H9 (cell line): ENCODE measurements at regions not wholly inside any gene's neighbourhood (a gene's known extent, or its start where the extent isn't known, plus 50 kb on each side); places are given as distances from the start of the nearest gene placed in this dataset.

Experiments
- DNase-seq: peaks from one replicate; pipeline ENCODE4 v3.0.0-alpha.2; 2017
- H2AFZ ChIP-seq: one replicate; pipeline ENCODE4 v1.6.1; 2013; ENCODE audit warnings: mild to moderate bottlenecking, low read length, control low read depth, moderate library complexity
- H2AK5ac ChIP-seq: 2 replicates; pipeline ENCODE4 v1.6.1; 2013; ENCODE audit warnings: low read length, control low read depth, mixed read lengths; ENCODE audit not compliant: insufficient read length
- H2BK120ac ChIP-seq: one replicate; pipeline ENCODE4 v1.6.1; 2013; ENCODE audit warnings: low read depth, mild to moderate bottlenecking, low read length, control low read depth, inconsistent platforms; ENCODE audit not compliant: poor library complexity, severe bottlenecking
- H2BK12ac ChIP-seq: 2 replicates; pipeline ENCODE4 v1.6.1; 2013; ENCODE audit warnings: low read length, control low read depth, mixed read lengths, low read depth; ENCODE audit not compliant: insufficient read length
- H2BK15ac ChIP-seq: 2 replicates; pipeline ENCODE4 v1.6.1; 2013; ENCODE audit warnings: low read depth, low read length, control low read depth
- H2BK20ac ChIP-seq: one replicate; pipeline ENCODE4 v1.6.1; 2013; ENCODE audit warnings: low read depth, mild to moderate bottlenecking, low read length, control low read depth, inconsistent platforms; ENCODE audit not compliant: poor library complexity, severe bottlenecking
- H2BK5ac ChIP-seq: 2 replicates; pipeline ENCODE4 v1.6.1; 2013; ENCODE audit warnings: low read length, control low read depth, mixed read lengths; ENCODE audit not compliant: insufficient read length
- H3K14ac ChIP-seq: 2 replicates; pipeline ENCODE4 v1.6.1; 2013; ENCODE audit warnings: low read length, control low read depth; ENCODE audit not compliant: insufficient read depth
- H3K18ac ChIP-seq: 2 replicates; pipeline ENCODE4 v1.6.1; 2013; ENCODE audit warnings: low read depth, mild to moderate bottlenecking, mixed read lengths, low read length, control low read depth; ENCODE audit not compliant: insufficient read length
- H3K23ac ChIP-seq: 2 replicates; pipeline ENCODE4 v1.6.1; 2013; ENCODE audit warnings: low read length, control low read depth, mixed read lengths, low read depth; ENCODE audit not compliant: insufficient read length
- H3K23me2 ChIP-seq: 2 replicates; pipeline ENCODE4 v1.6.1; 2013; ENCODE audit warnings: low read depth, mild to moderate bottlenecking, mixed read lengths, low read length, control low read depth; ENCODE audit not compliant: insufficient read length, poor library complexity, severe bottlenecking
- H3K27ac ChIP-seq: 2 replicates; pipeline ENCODE4 v1.5.1; 2013; ENCODE audit warnings: low read length, control low read depth, mixed read lengths, low read depth; ENCODE audit not compliant: insufficient read length
- H3K27me3 ChIP-seq: 2 replicates; pipeline ENCODE4 v1.6.1; 2013; ENCODE audit warnings: low read length, control low read depth, inconsistent platforms; ENCODE audit not compliant: insufficient read depth
- H3K4ac ChIP-seq: 2 replicates; pipeline ENCODE4 v1.6.1; 2013; ENCODE audit warnings: low read depth, mild to moderate bottlenecking, control low read depth, inconsistent platforms, low read length, moderate library complexity
- H3K4me1 ChIP-seq: 2 replicates; pipeline ENCODE4 v1.6.1; 2013; ENCODE audit warnings: low read length, control low read depth, inconsistent platforms; ENCODE audit not compliant: insufficient read depth
- H3K4me2 ChIP-seq: 2 replicates; pipeline ENCODE4 v1.6.1; 2013; ENCODE audit warnings: low read length, control low read depth, mixed read lengths; ENCODE audit not compliant: insufficient read length, insufficient read depth
- H3K56ac ChIP-seq: 2 replicates; pipeline ENCODE4 v1.6.1; 2013; ENCODE audit warnings: low read depth, mild to moderate bottlenecking, mixed read lengths, low read length, control low read depth; ENCODE audit not compliant: insufficient read length
- H3K79me1 ChIP-seq: 2 replicates; pipeline ENCODE4 v1.6.1; 2013; ENCODE audit warnings: low read depth, mild to moderate bottlenecking, moderate library complexity, low read length, control low read depth, inconsistent platforms; ENCODE audit not compliant: insufficient read depth, poor library complexity, severe bottlenecking
- H3K79me2 ChIP-seq: 2 replicates; pipeline ENCODE4 v1.6.1; 2013; ENCODE audit warnings: low read length, control low read depth, inconsistent platforms; ENCODE audit not compliant: insufficient read depth
- H3K9ac ChIP-seq: 2 replicates; pipeline ENCODE4 v1.6.1; 2013; ENCODE audit warnings: low read length, control low read depth, mixed read lengths; ENCODE audit not compliant: insufficient read length; ENCODE audit errors: extremely low read depth
- H3K9me3 ChIP-seq: one replicate; pipeline ENCODE4 v1.6.1; 2013; ENCODE audit warnings: low read depth, low read length, inconsistent platforms; ENCODE audit not compliant: control insufficient read depth
- H3T11ph ChIP-seq: one replicate; pipeline ENCODE4 v1.6.1; 2013; ENCODE audit warnings: mild to moderate bottlenecking, low read length, control low read depth, inconsistent platforms
- H4K20me1 ChIP-seq: one replicate; pipeline ENCODE4 v1.6.1; 2013; ENCODE audit not compliant: control insufficient read depth, insufficient read length, insufficient read depth
- H4K5ac ChIP-seq: 2 replicates; pipeline ENCODE4 v1.6.1; 2013; ENCODE audit warnings: low read depth, mild to moderate bottlenecking, mixed read lengths, low read length, control low read depth; ENCODE audit not compliant: insufficient read length
- H4K8ac ChIP-seq: replicated peaks from 2 replicates; pipeline ENCODE4 v1.6.1; 2013; ENCODE audit warnings: low read length, control low read depth, mixed read lengths, low read depth; ENCODE audit not compliant: insufficient read length
- H4K91ac ChIP-seq: 2 replicates; pipeline ENCODE4 v1.6.1; 2013; ENCODE audit warnings: low read depth, mild to moderate bottlenecking, moderate library complexity, mixed read lengths, low read length, control low read depth; ENCODE audit not compliant: insufficient read length
- H3K27ac Mint-ChIP-seq, 3 experiments: 2 replicates in 2 of 3; 3 replicates in 1 of 3; pipeline ENCODE4 v1.8.0; 2020 to 2021; ENCODE audit warnings: mixed read lengths in 3 of 3, mild to moderate bottlenecking in 1 of 3, moderate library complexity in 1 of 3
- H3K27me3 Mint-ChIP-seq: 2 replicates; pipeline ENCODE4 v1.8.0; 2021; ENCODE audit warnings: low read depth, mild to moderate bottlenecking, moderate library complexity, mixed read lengths
- H3K36me3 Mint-ChIP-seq, 3 experiments: 2 replicates in 2 of 3; 3 replicates in 1 of 3; pipeline ENCODE4 v1.8.0; 2020 to 2021; ENCODE audit warnings: low read depth in 3 of 3, mixed read lengths in 3 of 3; ENCODE audit not compliant: insufficient read depth in 1 of 3
- H3K4me1 Mint-ChIP-seq, 2 experiments: 2 replicates each; pipeline ENCODE4 v1.8.0; 2020; ENCODE audit warnings: mixed read lengths in 2 of 2
- H3K4me3 Mint-ChIP-seq, 2 experiments: 2 replicates in 1 of 2; 3 replicates in 1 of 2; pipeline ENCODE4 v1.8.0; 2020 to 2021; ENCODE audit warnings: mild to moderate bottlenecking in 2 of 2, mixed read lengths in 2 of 2, moderate library complexity in 1 of 2
- H3K9me3 Mint-ChIP-seq, 2 experiments: 2 replicates in 1 of 2; 3 replicates in 1 of 2; pipeline ENCODE4 v1.8.0; 2020; ENCODE audit warnings: mild to moderate bottlenecking in 2 of 2, mixed read lengths in 2 of 2, moderate library complexity in 1 of 2
- CTCF ChIP-seq: fragments of 200-600 bp; sonication (generic); conservative IDR thresholded peaks from 3 replicates; pipeline ENCODE4 v1.8.0; 2021; ENCODE audit warnings: antibody characterized with exemption, mild to moderate bottlenecking
- WGBS: extraction: QIAGEN DNeasy Blood & Tissue Kit; methylation state at CpG from one replicate; pipeline ENCODE4 v1.1.7; 2013; ENCODE audit warnings: missing lambda C conversion rate, low lambda C conversion rate, mixed read lengths; ENCODE audit not compliant: insufficient read length; ENCODE audit errors: extremely low coverage; 5-methylcytosine and 5-hydroxymethylcytosine counted together

GRCh38 chr12:115343601-115344000 is 659.6 kb upstream of the TBX3 start:
- Histone ChIP-seq H3K79me2 (no peaks in the 10 kb centered on the region), H3K23me2 (no peaks in the 10 kb centered on the region), H3K27ac (no peak overlapping the region), H3K9me3 (no peaks in the 10 kb centered on the region), H3K14ac (no peak overlapping the region), H3K18ac (no peak overlapping the region), H2BK12ac (no peak overlapping the region), H2AFZ (no peak overlapping the region), H2BK15ac (no peak overlapping the region), H3T11ph (no peak overlapping the region), H3K56ac (no peak overlapping the region), H3K79me1 (no peaks in the 10 kb centered on the region), H4K91ac (no peak overlapping the region), H3K9ac (no peak overlapping the region), H3K4me2 (no peak overlapping the region), H4K5ac (no peak overlapping the region), H4K20me1 (no peaks in the 10 kb centered on the region), H3K4me1 (no peaks in the 10 kb centered on the region; the same call in 1 of the 2 replicates), H2BK5ac (no peak overlapping the region), H2AK5ac (no peak overlapping the region), H3K4ac (no peak overlapping the region), H3K23ac (no peak overlapping the region), H3K27me3 (no peaks in the 10 kb centered on the region), H2BK20ac (no peak overlapping the region), H4K8ac (no peak overlapping the region), H2BK120ac (no peak overlapping the region)
- no CpG with 5 or more reads among the region's 5 CpGs for WGBS
- Mint-ChIP-seq H3K27ac (no peak overlapping the region), H3K4me1 (peaks cover 9% of the 10 kb centered on the region in 2 experiments), H3K4me3 (no peak overlapping the region), H3K36me3 (peaks cover 1 to 10% (median 4%) of the 10 kb centered on the region in 3 experiments; a peak in 3 of 7 replicates), H3K9me3 (peaks cover 4 to 16% of the 10 kb centered on the region in 2 experiments; a peak in 4 of 5 replicates), H3K27me3 (peaks cover 3% of the 10 kb centered on the region; the same call in 1 of the 2 replicates)
- TF ChIP-seq CTCF: no peak
- DNase-seq: no peak
